ENCODE measurements at regions not wholly inside any gene's neighbourhood (a gene's known extent, or its start where the extent isn't known, plus 50 kb on each side); places are given as distances from the start of the nearest gene placed in this dataset.

DNA sequence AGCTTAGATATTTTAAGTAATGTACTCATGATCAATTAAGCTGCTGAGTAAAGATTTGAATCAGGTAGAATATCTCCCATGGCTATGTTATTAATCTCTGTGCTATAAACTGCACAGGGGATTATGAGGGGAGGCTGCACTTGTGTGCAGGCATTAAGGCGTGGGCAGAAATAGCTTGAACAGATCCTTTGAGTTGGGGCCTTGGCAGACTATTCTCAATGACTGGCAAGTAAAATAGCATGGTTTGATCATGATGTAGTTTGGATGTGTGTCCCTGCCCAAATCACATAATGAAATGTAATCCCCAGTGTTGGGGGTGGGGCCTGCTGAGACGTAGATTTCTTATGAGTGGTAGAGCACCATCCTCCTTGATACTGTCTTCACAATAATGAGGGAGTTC, 220.3 kb downstream of the PLPP3 start:
- POLR2A ChIA-PET: interaction anchor here (1.9 kb wide), 1 partner anchor 14 kb away, joined by 8 read pairs; no protein-coding TSS in a partner anchor
- in situ Hi-C loops (cut with MboI) (no loop called here), intact Hi-C loops (cut with micrococcal nuclease; ENCODE audit: unreplicated experiment) (no loop called here)
- Histone ChIP-seq H3K79me2 (ENCODE audit: control insufficient read depth, insufficient read depth, low read length) (no peaks in the 10 kb centered on the region), H2AFZ (ENCODE audit: control insufficient read depth, low read depth, low read length) (no peak overlapping the region), H3K36me3 (ENCODE audit: control insufficient read depth in 2 of 2, insufficient read depth in 2 of 2, low read length in 1 of 2) (no peaks in the 10 kb centered on the region), H3K4me3 (no peak overlapping the region), H3K4me2 (ENCODE audit: control insufficient read depth, insufficient read depth) (no peak overlapping the region), H3K27me3 (replicated peaks in 1 of 2; ENCODE audit: control insufficient read depth in 2 of 2, insufficient read depth in 2 of 2, low read length in 1 of 2) (no peaks in the 10 kb centered on the region), H3K9me3 (replicated peaks; ENCODE audit: control insufficient read depth, insufficient read depth, low read length) (no peaks in the 10 kb centered on the region), H3K27ac (ENCODE audit: control insufficient read depth, insufficient read depth) (no peak overlapping the region), H4K20me1 (ENCODE audit: control insufficient read depth, insufficient read depth) (no peaks in the 10 kb centered on the region), H3K9ac (ENCODE audit: control insufficient read depth, insufficient read depth, low read length) (no peak overlapping the region), H3K4me1 (ENCODE audit: control insufficient read depth, insufficient read depth, low read length) (no peaks in the 10 kb centered on the region)
- CTCF ChIA-PET: interaction anchor here (1.2 kb wide), 1 partner anchor 13 kb away, joined by 3 read pairs; no protein-coding TSS in a partner anchor
- FAIRE-seq: no peak
- no TSS peak for BruUV-seq (replicated peaks)
- no peak for DNase-seq (ENCODE audit: low read depth, low spot score)
- ATAC-seq: no peak
- TF ChIP-seq PML (IDR thresholded peaks at IDR 0.05; ENCODE audit: low read length): no peak
- TF ChIP-seq FOXM1 (IDR thresholded peaks at IDR 0.05; ENCODE audit: low read depth, low read length): no peak
- no peak for TF ChIP-seq STAT3 (IDR thresholded peaks at IDR 0.05; ENCODE audit: low read depth, low read length)
- no peak for TF ChIP-seq NFYB (IDR thresholded peaks at IDR 0.05; ENCODE audit: insufficient read depth, low read depth, low read length)
- no peak for TF ChIP-seq BRCA1 (IDR thresholded peaks at IDR 0.05; ENCODE audit: low read depth, low read length)
- TF ChIP-seq SMC3 (IDR thresholded peaks at IDR 0.05; ENCODE audit: borderline replicate concordance, low read length): no peak
- no peak for TF ChIP-seq E2F4 (IDR thresholded peaks at IDR 0.05; ENCODE audit: low read depth, low read length)
- TF ChIP-seq PAX5 (IDR thresholded peaks at IDR 0.05; ENCODE audit: borderline replicate concordance, low read depth, low read length): no peak
- TF ChIP-seq RAD21 (IDR thresholded peaks at IDR 0.05; ENCODE audit: insufficient read depth, low read depth, low read length): no peak
- TF ChIP-seq TARDBP (IDR thresholded peaks at IDR 0.05; ENCODE audit: borderline replicate concordance): no peak
- TF ChIP-seq, protein P1, sequence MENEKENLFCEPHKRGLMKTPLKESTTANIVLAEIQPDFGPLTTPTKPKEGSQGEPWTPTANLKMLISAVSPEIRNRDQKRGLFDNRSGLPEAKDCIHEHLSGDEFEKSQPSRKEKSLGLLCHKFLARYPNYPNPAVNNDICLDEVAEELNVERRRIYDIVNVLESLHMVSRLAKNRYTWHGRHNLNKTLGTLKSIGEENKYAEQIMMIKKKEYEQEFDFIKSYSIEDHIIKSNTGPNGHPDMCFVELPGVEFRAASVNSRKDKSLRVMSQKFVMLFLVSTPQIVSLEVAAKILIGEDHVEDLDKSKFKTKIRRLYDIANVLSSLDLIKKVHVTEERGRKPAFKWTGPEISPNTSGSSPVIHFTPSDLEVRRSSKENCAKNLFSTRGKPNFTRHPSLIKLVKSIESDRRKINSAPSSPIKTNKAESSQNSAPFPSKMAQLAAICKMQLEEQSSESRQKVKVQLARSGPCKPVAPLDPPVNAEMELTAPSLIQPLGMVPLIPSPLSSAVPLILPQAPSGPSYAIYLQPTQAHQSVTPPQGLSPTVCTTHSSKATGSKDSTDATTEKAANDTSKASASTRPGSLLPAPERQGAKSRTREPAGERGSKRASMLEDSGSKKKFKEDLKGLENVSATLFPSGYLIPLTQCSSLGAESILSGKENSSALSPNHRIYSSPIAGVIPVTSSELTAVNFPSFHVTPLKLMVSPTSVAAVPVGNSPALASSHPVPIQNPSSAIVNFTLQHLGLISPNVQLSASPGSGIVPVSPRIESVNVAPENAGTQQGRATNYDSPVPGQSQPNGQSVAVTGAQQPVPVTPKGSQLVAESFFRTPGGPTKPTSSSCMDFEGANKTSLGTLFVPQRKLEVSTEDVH (IDR thresholded peaks at IDR 0.05; ENCODE audit: low read depth, partially characterized antibody): no peak
- TF ChIP-seq KLF5 (IDR thresholded peaks at IDR 0.05; ENCODE audit: partially characterized antibody): no peak
- TF ChIP-seq TCF12 (IDR thresholded peaks at IDR 0.05; ENCODE audit: low read depth, low read length): no peak
- TF ChIP-seq TBL1XR1 (IDR thresholded peaks at IDR 0.05; ENCODE audit: low read depth, low read length): no peak
- TF ChIP-seq MEF2B (IDR thresholded peaks at IDR 0.05; ENCODE audit: partially characterized antibody, poor library complexity, severe bottlenecking): no peak
- no peak for TF ChIP-seq NR2F1 (conservative IDR thresholded peaks at IDR 0.05)
- no peak for TF ChIP-seq CBFB (IDR thresholded peaks at IDR 0.05; ENCODE audit: low read depth)
- no peak for TF ChIP-seq SREBF1 (IDR thresholded peaks at IDR 0.05; ENCODE audit: low read length)
- TF ChIP-seq RUNX3 (IDR thresholded peaks at IDR 0.05; ENCODE audit: low read length): no peak
- 37% methylated on average over 2 of the region's 2 CpGs for WGBS (ENCODE audit: insufficient coverage, insufficient replicate concordance, low lambda C conversion rate, missing lambda C conversion rate)
- RAD21 ChIA-PET (ENCODE audit: unreplicated experiment): no interaction called here
- SMC1A ChIA-PET (ENCODE audit: uncharacterized antibody, unreplicated experiment): interaction anchor here (0.6 to 1.3 kb wide), 6 partner anchors 11 to 103 kb away, joined by 3 to 4 read pairs (median 3); no protein-coding TSS in a partner anchor
